ENCODE measurements at regions not wholly inside any gene's neighbourhood (a gene's known extent, or its start where the extent isn't known, plus 50 kb on each side); places are given as distances from the start of the nearest gene placed in this dataset.

DNA sequence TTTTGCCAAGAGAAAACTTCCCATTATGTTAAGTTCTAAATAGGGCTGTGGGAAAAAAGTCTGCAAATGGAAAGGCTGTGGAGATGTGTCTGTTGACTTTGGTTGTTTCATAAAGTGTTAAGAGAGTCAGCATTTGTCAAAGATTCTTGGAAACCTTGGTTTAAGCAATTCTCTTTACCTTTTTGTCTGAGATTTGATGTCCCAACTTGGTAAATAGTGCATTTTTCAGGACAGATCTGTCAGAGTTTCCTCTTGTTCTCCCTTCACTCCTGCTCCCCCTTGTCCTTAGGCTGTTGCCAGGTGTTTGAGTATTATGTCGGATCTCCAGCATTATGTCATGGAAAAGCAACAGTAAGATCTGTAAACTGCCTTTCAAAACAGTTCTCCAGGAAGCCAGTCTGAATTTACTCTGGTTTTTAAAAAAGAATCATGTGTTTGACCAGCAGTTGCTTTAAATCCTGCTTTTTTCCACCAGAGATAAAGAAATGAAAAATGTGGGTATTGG, 79.1 kb upstream of the ADAMTSL1 start:
- DNase-seq (ENCODE audit: low spot score), result no peak

DNA sequence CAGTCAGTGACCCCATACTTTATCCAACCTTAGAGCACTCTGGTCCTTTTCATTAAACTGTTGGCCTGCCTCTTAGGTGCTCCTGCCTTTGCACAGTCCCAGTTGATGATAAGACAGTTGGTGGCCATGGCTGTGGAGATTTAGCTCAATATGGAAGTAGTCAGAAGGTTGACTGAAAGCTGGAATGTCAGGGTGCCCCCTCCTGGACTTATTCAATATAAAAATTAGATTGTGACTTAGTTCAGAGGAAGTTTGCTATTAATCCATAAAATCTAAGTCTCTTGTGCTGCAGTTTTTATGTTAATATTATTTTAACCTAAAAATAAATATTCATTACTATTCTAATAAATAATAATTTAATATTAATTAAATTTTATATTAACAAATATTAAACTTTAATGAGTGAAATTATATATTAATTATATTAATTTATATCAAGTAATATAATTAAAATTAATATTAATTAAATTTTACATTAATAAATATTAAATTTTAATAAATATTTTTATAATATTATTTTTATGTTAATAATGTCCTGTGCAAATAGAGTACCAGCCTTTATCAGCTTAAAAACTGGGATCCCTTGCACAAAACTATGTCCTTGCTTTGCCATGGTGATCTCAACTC, 77.7 kb upstream of the ADAMTSL1 start:
- DNase-seq (ENCODE audit: low spot score), result no peak

- DNase-seq (ENCODE audit: low spot score), result no peak
These were observed 76.9 kb upstream of the ADAMTSL1 start for GRCh38 chr9:18397076-18397475.

- DNase-seq (ENCODE audit: low spot score), result no peak
These were observed 75.9 kb upstream of the ADAMTSL1 start for GRCh38 chr9:18398038-18398437.

DNA sequence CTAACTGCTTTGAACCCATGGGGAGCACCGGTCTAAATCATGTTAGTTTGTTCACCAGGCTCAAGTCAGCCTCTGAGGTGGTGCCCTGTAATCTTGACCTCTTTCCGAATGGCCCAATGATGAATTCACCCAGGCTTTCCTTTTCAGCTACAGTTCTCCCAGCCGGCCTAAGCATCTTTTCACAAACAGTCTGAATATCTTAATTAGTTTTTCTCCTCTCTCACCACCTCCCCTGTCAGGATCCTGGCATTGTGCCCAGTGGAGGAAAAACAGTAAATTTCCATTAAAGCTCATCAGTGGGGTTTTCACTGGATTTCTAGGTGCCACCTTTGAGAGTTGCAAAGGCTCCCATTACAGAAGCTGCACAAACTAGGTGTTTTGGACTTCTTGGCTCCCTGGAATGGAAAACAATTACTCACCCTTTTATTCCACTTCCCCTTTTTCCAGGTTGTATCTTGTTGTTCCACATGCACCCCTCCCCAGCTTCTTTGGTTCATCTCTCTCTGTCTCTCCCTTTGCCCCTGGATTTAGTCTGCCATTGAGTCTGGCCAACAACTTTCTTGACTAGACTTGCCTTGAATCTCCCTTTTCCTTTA, 69.4 kb upstream of the ADAMTSL1 start:
- DNase-seq (ENCODE audit: low spot score), result peak; percentile 14

GRCh38 chr9:18405240-18405639, 68.7 kb upstream of the ADAMTSL1 start:
- DNase-seq (ENCODE audit: low spot score), result no peak

DNA sequence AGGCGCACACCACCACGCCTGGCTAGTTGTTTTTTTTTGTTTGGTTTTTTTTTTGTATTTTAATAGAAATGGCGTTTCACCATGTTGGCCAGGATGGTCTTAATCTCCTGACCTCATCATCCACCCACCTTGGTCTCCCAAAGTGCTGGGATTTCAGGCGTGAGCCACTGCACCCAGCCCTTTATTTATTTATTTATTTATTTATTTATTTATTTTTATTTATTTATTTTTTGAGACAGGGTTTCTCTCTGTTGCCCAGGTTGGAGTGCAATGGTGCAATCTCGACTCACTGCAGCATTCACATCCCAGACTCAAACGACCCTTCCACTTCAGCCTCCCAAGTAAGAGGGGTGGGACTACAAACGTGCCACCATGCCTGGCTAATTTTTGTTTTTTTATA, 63.0 kb upstream of the ADAMTSL1 start:
- DNase-seq (ENCODE audit: low spot score), result no peak

- DNase-seq (ENCODE audit: low spot score), result no peak
These were observed 52.6 kb upstream of the ADAMTSL1 start for GRCh38 chr9:18421391-18421790.

- no peak for DNase-seq (ENCODE audit: low spot score)
These were observed 51.5 kb upstream of the ADAMTSL1 start for GRCh38 chr9:18422296-18423036.

- DNase-seq (ENCODE audit: low spot score), result no peak
These were observed 50.0 kb upstream of the ADAMTSL1 start for GRCh38 chr9:18423791-18424531.

All from cerebellar cortex (tissue), 1 donor.